GM12873 (cell line): ENCODE measurements at regions not wholly inside any gene's neighbourhood (a gene's known extent, or its start where the extent isn't known, plus 50 kb on each side); places are given as distances from the start of the nearest gene placed in this dataset.

Source experiments
- CTCF ChIP-seq: IDR thresholded peaks from 2 replicates; pipeline ENCODE4 v1.5.1; 2012; ENCODE audit warnings: low read depth, mild to moderate bottlenecking, moderate library complexity, low read length, control low read depth; ENCODE audit not compliant: insufficient read depth; ENCODE audit errors: missing control alignments

- no peak for TF ChIP-seq CTCF
Measured at GRCh38 chr14:30260833-30261607, 297.9 kb upstream of the G2E3 start.

GRCh38 chr14:30264161-30264560 is 294.8 kb upstream of the G2E3 start:
- TF ChIP-seq CTCF = no peak

- TF ChIP-seq CTCF = no peak
Measured at GRCh38 chr14:30266290-30266689, 292.7 kb upstream of the G2E3 start.

- TF ChIP-seq CTCF = no peak
Measured at GRCh38 chr14:30267141-30267540, 291.8 kb upstream of the G2E3 start.

- TF ChIP-seq CTCF = peak; percentile 99
Measured at GRCh38 chr14:30270200-30271161, 288.5 kb upstream of the G2E3 start.

- TF ChIP-seq CTCF = no peak
Measured at GRCh38 chr14:30271811-30272323, 287.1 kb upstream of the G2E3 start.
